Small intestine (tissue), 7 donors: ENCODE measurements at regions not wholly inside any gene's neighbourhood (a gene's known extent, or its start where the extent isn't known, plus 50 kb on each side); places are given as distances from the start of the nearest gene placed in this dataset.

Experiments used
- DNase-seq, 2 donors: peaks; one replicate each; pipeline versions ENCODE4 v3.0.0 to v3.0.0-alpha.2; 2013
- FAIRE-seq: peaks from 2 replicates; lab custom pipeline; 2012; peaks lifted over from hg19 to GRCh38; lab: Jason Lieb, UNC
- H3K27ac ChIP-seq, 3 donors: one replicate each; pipeline ENCODE4 v1.5.1; 2013; ENCODE audit warnings: low read length in 2 of 3, mild to moderate bottlenecking in 2 of 3, control low read depth in 1 of 3, inconsistent platforms in 1 of 3, low read depth in 1 of 3, moderate library complexity in 1 of 3
- H3K27me3 ChIP-seq, 3 donors: one replicate each; pipeline ENCODE4 v1.6.1; 2013; ENCODE audit warnings: low read length in 3 of 3, inconsistent platforms in 1 of 3; ENCODE audit not compliant: control insufficient read depth in 3 of 3, insufficient read depth in 3 of 3
- H3K36me3 ChIP-seq, 3 donors: one replicate each; pipeline ENCODE4 v1.6.1; 2013; ENCODE audit warnings: low read length in 3 of 3, inconsistent platforms in 1 of 3, low read depth in 1 of 3, mild to moderate bottlenecking in 1 of 3, moderate library complexity in 1 of 3; ENCODE audit not compliant: control insufficient read depth in 3 of 3, insufficient read depth in 2 of 3
- H3K4me1 ChIP-seq, 3 donors: one replicate each; pipeline ENCODE4 v1.6.1; 2013; ENCODE audit warnings: low read length in 2 of 3, inconsistent platforms in 1 of 3, low read depth in 1 of 3, mild to moderate bottlenecking in 1 of 3, moderate library complexity in 1 of 3; ENCODE audit not compliant: control insufficient read depth in 3 of 3, insufficient read depth in 2 of 3
- H3K4me3 ChIP-seq, 3 donors: one replicate each; pipeline ENCODE4 v1.5.1; 2013; ENCODE audit warnings: low read length in 3 of 3, control low read depth in 1 of 3, inconsistent platforms in 1 of 3, low read depth in 1 of 3, mild to moderate bottlenecking in 1 of 3, moderate library complexity in 1 of 3
- H3K9me3 ChIP-seq, 2 donors: one replicate each; pipeline ENCODE4 v1.6.1; 2013; ENCODE audit warnings: low read depth in 1 of 2, low read length in 1 of 2; ENCODE audit not compliant: control insufficient read depth in 2 of 2, insufficient read depth in 1 of 2
- WGBS, 3 donors: extraction: QIAGEN DNeasy Blood & Tissue Kit; methylation state at CpG; one replicate each; pipeline ENCODE4 v1.1.7; 2013; 5-methylcytosine and 5-hydroxymethylcytosine counted together
- donor health status: healthy with polysubstance abuse.
- donor health status: control.
- donor health status: control.
- donor health status: Bipolar disorder and iron deficiency.
- donor health status: healthy.

DNA sequence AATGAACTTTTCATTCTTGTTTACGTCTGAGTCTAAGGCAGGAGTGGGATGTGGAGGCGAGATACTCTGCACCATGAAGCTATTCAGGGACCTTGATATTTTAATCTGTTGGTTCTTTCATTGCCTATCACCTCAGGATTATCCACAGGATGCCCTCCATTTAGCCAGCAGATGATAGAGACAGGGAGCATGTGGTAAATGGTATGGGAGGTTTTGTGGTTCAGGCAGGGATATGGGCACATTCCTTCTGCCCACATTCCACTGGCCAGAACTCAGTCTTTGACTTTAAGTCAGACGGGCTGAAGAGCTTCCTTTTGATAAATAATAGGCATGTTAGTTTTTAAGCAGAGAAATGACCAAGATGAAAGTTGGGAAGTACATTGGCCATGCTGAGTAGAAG is 548.0 kb upstream of the CCDC54 start:
- FAIRE-seq = no peak
- no peak for DNase-seq
- Histone ChIP-seq H3K4me1 (no peaks in the 10 kb centered on the region), H3K4me3 (no peak overlapping the region), H3K27me3 (no peaks in the 10 kb centered on the region), H3K27ac (no peak overlapping the region), H3K9me3 (peaks cover 0 to 4% of the 10 kb centered on the region in 2 donors), H3K36me3 (no peaks in the 10 kb centered on the region)
- WGBS, 3 donors = 43 to 55% (median 49%) methylated on average over 3 of the region's 3 CpGs

DNA sequence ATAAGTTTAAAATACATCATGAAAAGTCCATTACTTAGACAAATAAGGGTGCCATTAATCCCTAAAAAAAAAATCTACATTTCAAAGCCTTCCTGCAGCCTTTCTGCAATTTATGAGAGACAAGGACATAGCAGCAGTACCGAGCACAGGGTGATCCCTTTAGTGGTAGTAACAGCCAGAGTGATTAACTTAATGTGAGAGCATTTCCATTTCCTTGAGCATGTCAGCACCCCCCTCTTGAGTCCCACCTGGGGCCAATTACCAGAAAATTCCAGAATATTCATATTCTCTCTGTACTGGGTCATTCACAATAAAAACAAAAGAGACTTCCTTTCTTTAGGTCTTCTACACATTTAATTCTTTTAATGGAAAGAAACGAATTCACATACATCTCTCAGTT is 546.9 kb upstream of the CCDC54 start:
- no peak overlapping the region for H3K27ac ChIP-seq
- FAIRE-seq = no peak
- H3K36me3 ChIP-seq = no peaks in the 10 kb centered on the region
- DNase-seq = no peak
- WGBS, 3 donors = 51 to 70% (median 57%) methylated on average over 2 of the region's 2 CpGs
- peaks cover 0 to 4% of the 10 kb centered on the region in 2 donors for H3K9me3 ChIP-seq
- H3K4me1 ChIP-seq = no peaks in the 10 kb centered on the region
- no peaks in the 10 kb centered on the region for H3K27me3 ChIP-seq
- no peak overlapping the region for H3K4me3 ChIP-seq

DNA sequence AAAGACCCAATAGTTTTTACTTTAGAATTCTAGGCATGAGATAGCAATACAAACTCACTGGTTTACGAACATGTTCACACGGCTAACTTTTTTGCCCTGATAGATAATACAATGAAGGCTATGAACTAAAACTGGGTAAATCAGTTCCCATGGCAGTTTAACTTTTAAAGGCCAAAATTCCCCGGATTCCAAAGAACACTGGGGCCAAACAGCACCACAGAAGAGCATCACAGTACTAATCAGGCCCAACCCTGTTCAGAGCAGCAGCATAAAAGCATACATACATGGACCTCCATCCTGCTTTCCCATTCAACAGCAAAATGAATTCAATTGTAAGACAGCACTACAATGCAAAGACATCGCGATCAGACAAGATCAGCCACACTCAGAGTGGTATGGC is 540.3 kb upstream of the CCDC54 start:
- H3K9me3 ChIP-seq = peaks cover 0 to 4% of the 10 kb centered on the region in 2 donors
- WGBS, 3 donors = 75 to 82% (median 75%) methylated on average over 5 of the region's 5 CpGs
- no peak overlapping the region for H3K27ac ChIP-seq
- no peaks in the 10 kb centered on the region for H3K36me3 ChIP-seq
- H3K4me1 ChIP-seq = no peaks in the 10 kb centered on the region
- FAIRE-seq (no peak), DNase-seq (no peak)
- H3K27me3 ChIP-seq = no peaks in the 10 kb centered on the region
- no peak overlapping the region for H3K4me3 ChIP-seq

DNA sequence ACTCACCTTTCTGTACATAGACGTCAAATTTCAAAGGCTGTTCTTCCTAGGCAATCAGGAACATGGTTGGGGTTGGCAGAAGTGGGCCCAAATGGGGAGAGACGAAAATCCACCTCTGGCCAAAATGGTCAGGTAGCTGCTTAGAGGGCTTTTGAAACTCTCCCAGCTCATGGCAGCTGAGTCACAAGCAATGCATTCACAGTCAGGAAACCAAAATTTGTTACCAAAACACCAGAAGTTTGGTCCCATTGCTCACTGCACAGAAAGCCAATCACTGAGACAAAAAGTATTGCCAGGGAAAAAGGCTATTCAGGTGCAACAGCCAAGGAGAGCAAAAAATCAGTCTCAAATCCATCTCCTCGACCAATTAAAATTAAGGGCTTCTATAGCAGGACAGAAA is 539.6 kb upstream of the CCDC54 start:
- 64 to 80% (median 68%) methylated on average over 3 of the region's 3 CpGs for WGBS, 3 donors
- H3K9me3 ChIP-seq = no peaks in the 10 kb centered on the region
- H3K27me3 ChIP-seq = no peaks in the 10 kb centered on the region
- no peak overlapping the region for H3K4me3 ChIP-seq
- DNase-seq (no peak), FAIRE-seq (no peak)
- H3K36me3 ChIP-seq = no peaks in the 10 kb centered on the region
- no peaks in the 10 kb centered on the region for H3K4me1 ChIP-seq
- H3K27ac ChIP-seq = no peak overlapping the region

DNA sequence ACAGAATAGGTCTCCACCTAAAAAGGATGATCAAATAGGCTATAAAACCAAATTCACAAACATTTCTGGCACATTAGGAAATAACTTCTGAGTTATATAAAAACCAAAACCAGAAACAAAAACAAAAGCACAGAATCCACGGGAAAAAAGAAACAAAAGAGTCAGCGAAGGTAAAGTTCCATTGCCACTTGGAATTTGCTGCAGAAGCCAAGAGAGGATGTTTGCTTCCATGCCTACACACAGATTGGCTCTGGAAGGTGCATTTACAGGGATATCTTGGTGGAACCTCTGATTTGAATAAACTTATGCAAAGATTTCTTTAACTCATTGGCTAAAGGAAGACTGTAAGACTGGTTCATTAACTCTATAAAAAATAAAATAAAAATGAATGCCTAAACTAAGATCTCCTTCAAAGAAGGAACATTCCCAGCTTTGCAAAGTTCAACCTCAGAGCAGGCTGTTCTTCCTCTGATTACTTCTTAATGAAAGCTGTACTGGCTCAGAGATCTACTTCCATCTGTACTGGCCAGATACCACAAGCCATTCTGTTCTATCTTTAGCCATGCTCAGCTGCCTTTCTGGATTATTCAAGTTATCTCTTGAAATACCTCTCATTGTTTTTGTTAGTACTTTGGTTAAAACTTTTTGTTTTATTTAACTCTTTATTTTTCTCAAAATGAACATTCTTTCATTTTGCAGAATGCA is 537.5 kb upstream of the CCDC54 start:
- Histone ChIP-seq H3K4me3 (no peak overlapping the region), H3K4me1 (no peaks in the 10 kb centered on the region), H3K36me3 (no peaks in the 10 kb centered on the region), H3K27ac (no peak overlapping the region), H3K27me3 (no peaks in the 10 kb centered on the region), H3K9me3 (no peaks in the 10 kb centered on the region)
- WGBS, 3 donors = 57 to 72% (median 71%) methylated on average over 2 of the region's 2 CpGs
- FAIRE-seq = no peak
- DNase-seq = no peak

DNA sequence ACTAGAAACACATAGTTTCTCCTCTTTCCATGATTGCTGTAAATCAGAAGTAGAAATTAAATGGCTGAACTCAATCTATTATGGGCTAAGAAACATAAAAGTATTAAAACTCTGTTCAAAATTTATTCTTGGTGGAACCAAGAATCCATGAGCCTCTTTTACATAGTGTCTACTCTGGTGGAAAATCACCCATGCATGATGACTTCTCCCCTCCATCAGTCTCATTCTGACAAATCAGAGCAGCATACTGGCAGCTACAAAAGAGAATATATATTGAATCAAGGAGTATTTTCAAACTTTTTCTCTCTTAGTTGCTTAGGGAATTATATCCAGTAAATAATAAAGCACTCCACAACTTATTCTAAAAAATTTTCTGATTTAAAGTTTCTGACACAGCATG is 536.9 kb upstream of the CCDC54 start:
- Histone ChIP-seq H3K27me3 (no peaks in the 10 kb centered on the region), H3K27ac (no peak overlapping the region), H3K4me3 (no peak overlapping the region), H3K36me3 (no peaks in the 10 kb centered on the region), H3K9me3 (no peaks in the 10 kb centered on the region), H3K4me1 (no peaks in the 10 kb centered on the region)
- DNase-seq = no peak
- no peak for FAIRE-seq

DNA sequence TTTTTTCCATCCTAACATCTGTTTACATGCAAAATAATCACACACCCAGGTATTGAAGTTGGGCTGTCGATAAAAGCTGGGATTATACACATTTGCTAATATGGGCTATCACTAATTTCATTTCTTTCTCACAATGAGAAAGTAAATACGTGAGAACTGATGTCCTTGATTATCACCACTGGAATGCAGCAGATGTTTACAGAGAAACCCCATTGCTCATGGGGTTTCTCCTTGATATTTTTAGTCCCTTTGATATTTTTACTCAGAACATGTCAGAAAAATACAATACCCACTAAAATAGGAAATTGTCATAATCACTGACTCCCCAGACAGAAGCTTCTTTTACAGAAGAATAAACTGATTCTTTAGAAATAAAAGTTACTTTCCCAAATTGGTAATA is 535.1 kb upstream of the CCDC54 start:
- Histone ChIP-seq H3K4me3 (no peak overlapping the region), H3K27me3 (no peaks in the 10 kb centered on the region), H3K36me3 (no peaks in the 10 kb centered on the region), H3K4me1 (no peaks in the 10 kb centered on the region), H3K27ac (no peak overlapping the region), H3K9me3 (no peaks in the 10 kb centered on the region)
- WGBS, 3 donors = 18 to 60% (median 41%) methylated on average over 2 of the region's 2 CpGs
- DNase-seq (no peak), FAIRE-seq (no peak)

DNA sequence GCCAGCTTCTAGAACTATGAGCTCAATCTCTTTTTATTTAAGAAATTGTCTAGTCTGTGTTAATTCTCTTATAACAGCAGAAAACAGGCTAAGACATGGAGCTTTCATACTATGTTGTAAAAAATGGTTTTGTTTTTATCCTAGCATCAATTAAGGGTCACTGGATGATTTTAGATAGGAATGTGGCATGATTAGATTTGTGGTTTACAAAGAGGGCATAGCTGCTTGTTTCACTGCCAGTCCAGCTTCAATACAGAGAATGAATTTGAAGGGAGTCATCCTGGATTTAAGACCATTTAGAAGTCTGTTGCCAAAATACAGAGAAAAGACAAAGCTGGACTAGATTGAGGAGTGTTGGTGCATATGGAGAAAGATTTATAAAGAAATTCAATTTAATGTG is 532.6 kb upstream of the CCDC54 start:
- Histone ChIP-seq H3K4me3 (no peak overlapping the region), H3K27ac (no peak overlapping the region), H3K36me3 (no peaks in the 10 kb centered on the region), H3K27me3 (no peaks in the 10 kb centered on the region), H3K4me1 (no peaks in the 10 kb centered on the region), H3K9me3 (no peaks in the 10 kb centered on the region)
- FAIRE-seq = no peak
- no peak for DNase-seq

DNA sequence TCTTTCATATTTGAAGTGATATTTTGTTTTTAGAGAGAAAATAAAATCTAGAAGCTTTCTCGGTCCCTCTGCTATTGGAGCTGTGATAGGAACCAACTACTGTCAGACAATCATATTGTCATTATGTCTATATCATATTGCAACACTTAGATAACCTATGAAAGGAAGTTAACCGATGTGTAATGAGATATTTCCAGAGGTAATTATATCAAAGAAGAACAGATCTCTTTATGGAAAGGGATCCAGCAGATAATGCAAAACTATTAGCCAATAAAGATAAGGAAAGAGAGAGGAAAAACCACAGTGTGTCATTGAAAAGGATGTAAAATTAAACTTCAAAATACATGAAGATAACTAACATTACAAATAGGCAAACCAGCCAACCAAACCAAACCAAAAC is 529.1 kb upstream of the CCDC54 start:
- FAIRE-seq = no peak
- Histone ChIP-seq H3K36me3 (no peaks in the 10 kb centered on the region), H3K4me1 (no peaks in the 10 kb centered on the region), H3K4me3 (no peak overlapping the region), H3K9me3 (no peaks in the 10 kb centered on the region), H3K27me3 (no peaks in the 10 kb centered on the region), H3K27ac (no peak overlapping the region)
- DNase-seq = no peak
- WGBS, 3 donors = 72 to 92% (median 72%) methylated on average over 2 of the region's 2 CpGs
